ENCODE measurements at regions not wholly inside any gene's neighbourhood (a gene's known extent, or its start where the extent isn't known, plus 50 kb on each side); places are given as distances from the start of the nearest gene placed in this dataset.

DNA sequence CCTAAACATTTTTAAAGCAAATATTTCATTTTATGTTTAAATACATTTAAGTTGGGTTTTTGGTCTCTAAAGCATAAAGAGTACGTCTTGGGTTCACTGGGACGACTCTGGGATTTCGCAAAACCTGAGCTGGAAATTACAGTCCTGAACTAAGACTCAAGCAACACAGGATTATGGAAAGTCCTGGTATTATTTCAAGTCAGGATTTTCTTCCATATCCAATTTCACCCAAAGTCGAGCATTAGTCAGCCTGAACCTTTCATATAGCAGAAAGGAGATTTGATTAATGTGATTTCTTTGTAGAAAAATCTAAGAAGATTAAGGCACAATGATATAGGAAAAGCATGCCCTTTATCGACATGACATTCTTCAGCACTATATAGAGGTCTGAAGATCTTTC is 100.0 kb downstream of the MTERF1 start:
- TF ChIP-seq EP300 (IDR thresholded peaks at IDR 0.05) = no peak
- no peak for TF ChIP-seq CTCF (IDR thresholded peaks at IDR 0.05)

All from esophagus muscularis mucosa (tissue), 3 donors.